H1 (cell line): ENCODE measurements at regions not wholly inside any gene's neighbourhood (a gene's known extent, or its start where the extent isn't known, plus 50 kb on each side); places are given as distances from the start of the nearest gene placed in this dataset.

ENCODE experiments used
- CTCF ChIA-PET: fragments of 300-600 bp; sonication (Branson Sonifier 250); formaldehyde crosslinking; loops from one replicate; lab custom pipeline; 2021; ENCODE audit not compliant: partially characterized antibody; lab: Charles Lee
- POLR2A ChIA-PET: fragments of 300-600 bp; sonication (Branson Sonifier 250); formaldehyde crosslinking; loops from one replicate; lab custom pipeline; 2021; ENCODE audit warnings: inconsistent platforms; ENCODE audit not compliant: partially characterized antibody; lab: Charles Lee
- DNase-seq, 2 experiments: peaks; one replicate each; pipeline versions ENCODE4 v3.0.0 to v3.0.0-alpha.2; 2010 to 2022; ENCODE audit warnings: low spot score in 2 of 2, low read depth in 1 of 2, mixed read lengths in 1 of 2
- FAIRE-seq: peaks from 2 replicates; lab custom pipeline; 2011; peaks lifted over from hg19 to GRCh38; lab: Jason Lieb, UNC
- H2AFZ ChIP-seq: 2 replicates; pipeline ENCODE4 v1.8.1; 2012; ENCODE audit warnings: low read length, inconsistent platforms
- H2AK5ac ChIP-seq: 2 replicates; pipeline ENCODE4 v1.6.1; 2013; ENCODE audit warnings: low read depth, low read length
- H2BK120ac ChIP-seq: replicated peaks from 2 replicates; pipeline ENCODE3; 2013; ENCODE audit warnings: low read depth, low read length, inconsistent platforms
- H2BK12ac ChIP-seq: 2 replicates; pipeline ENCODE4 v1.6.1; 2013; ENCODE audit warnings: low read depth, low read length
- H2BK15ac ChIP-seq: 2 replicates; pipeline ENCODE4 v1.6.1; 2013; ENCODE audit warnings: low read length
- H2BK20ac ChIP-seq: 2 replicates; pipeline ENCODE4 v1.6.1; 2013; ENCODE audit warnings: low read length
- H2BK5ac ChIP-seq: 2 replicates; pipeline ENCODE4 v1.6.1; 2013; ENCODE audit warnings: low read depth, low read length
- H3K14ac ChIP-seq: 2 replicates; pipeline ENCODE4 v1.6.1; 2013; ENCODE audit warnings: inconsistent platforms; ENCODE audit not compliant: insufficient read length
- H3K18ac ChIP-seq: 2 replicates; pipeline ENCODE4 v1.6.1; 2013; ENCODE audit warnings: low read length; ENCODE audit errors: extremely low read depth
- H3K23ac ChIP-seq: 2 replicates; pipeline ENCODE4 v1.6.1; 2013; ENCODE audit warnings: inconsistent platforms; ENCODE audit not compliant: insufficient read length
- H3K23me2 ChIP-seq: 2 replicates; pipeline ENCODE4 v1.6.1; 2013; ENCODE audit warnings: low read depth, low read length
- H3K27ac ChIP-seq: 2 replicates; pipeline ENCODE4 v1.6.1; 2011; ENCODE audit warnings: low read depth, low read length, inconsistent platforms
- H3K27me3 ChIP-seq, 4 experiments: replicated peaks in 1 of 4; 1 replicate in 1 of 4; 2 replicates in 3 of 4; pipeline versions ENCODE4 v1.6.1 to v1.8.1; 2011 to 2013; ENCODE audit warnings: low read length in 3 of 4, mild to moderate bottlenecking in 3 of 4, inconsistent platforms in 2 of 4, mixed read lengths in 2 of 4, moderate library complexity in 1 of 4; ENCODE audit not compliant: control insufficient read depth in 3 of 4, insufficient read depth in 3 of 4; ENCODE audit errors: extremely low read depth in 1 of 4
- H3K36me3 ChIP-seq, 4 experiments: 2 replicates each; pipeline versions ENCODE4 v1.6.1 to v1.8.1; 2011 to 2013; ENCODE audit warnings: mild to moderate bottlenecking in 4 of 4, low read length in 3 of 4, moderate library complexity in 2 of 4, control low read depth in 1 of 4, inconsistent platforms in 1 of 4; ENCODE audit not compliant: insufficient read depth in 4 of 4, control insufficient read depth in 2 of 4
- H3K4ac ChIP-seq: replicated peaks from 2 replicates; pipeline ENCODE3; 2013; ENCODE audit warnings: low read length, low read depth, mixed read lengths, inconsistent platforms; ENCODE audit not compliant: insufficient read length
- H3K4me1 ChIP-seq, 4 experiments: replicated peaks in 1 of 4; 1 replicate in 1 of 4; 2 replicates in 3 of 4; pipeline versions ENCODE4 v1.6.1 to v1.8.1; 2011 to 2013; ENCODE audit warnings: low read length in 3 of 4, inconsistent platforms in 2 of 4, mixed read lengths in 1 of 4; ENCODE audit not compliant: insufficient read depth in 4 of 4, control insufficient read depth in 3 of 4
- H3K4me2 ChIP-seq, 2 experiments: 2 replicates each; pipeline versions ENCODE4 v1.6.1 to v1.8.1; 2011 to 2013; ENCODE audit warnings: low read depth in 2 of 2, low read length in 2 of 2, control low read depth in 1 of 2, inconsistent platforms in 1 of 2, mild to moderate bottlenecking in 1 of 2; ENCODE audit not compliant: insufficient read depth in 1 of 2
- H3K4me3 ChIP-seq, 4 experiments: fragments of 200-600, 300-600 bp in 1 of 4; sonication (generic), shearing (Covaris generic), sonication (Bioruptor Twin) in 1 of 4; 2 replicates each; pipeline versions ENCODE4 v1.5.1 to v1.8.1; 2011 to 2016; ENCODE audit warnings: low read length in 4 of 4, low read depth in 3 of 4, control low read depth in 2 of 4, inconsistent platforms in 2 of 4, mild to moderate bottlenecking in 2 of 4, mixed read lengths in 1 of 4, moderate library complexity in 1 of 4; ENCODE audit not compliant: insufficient read depth in 2 of 4; ENCODE audit errors: extremely low read depth in 1 of 4
- H3K56ac ChIP-seq: replicated peaks from 2 replicates; pipeline ENCODE3; 2013; ENCODE audit warnings: low read depth, mild to moderate bottlenecking, mixed read lengths, low read length, inconsistent platforms; ENCODE audit not compliant: insufficient read length
- H3K79me1 ChIP-seq: 2 replicates; pipeline ENCODE4 v1.6.1; 2013; ENCODE audit warnings: low read depth, low read length, control low read depth
- H3K79me2 ChIP-seq, 2 experiments: 2 replicates each; pipeline versions ENCODE4 v1.6.1 to v1.8.1; 2012 to 2013; ENCODE audit warnings: low read length in 2 of 2, mild to moderate bottlenecking in 2 of 2, inconsistent platforms in 1 of 2; ENCODE audit not compliant: insufficient read depth in 2 of 2, control insufficient read depth in 1 of 2
- H3K9ac ChIP-seq, 4 experiments: replicated peaks in 1 of 4; 1 replicate in 1 of 4; 2 replicates in 3 of 4; pipeline versions ENCODE4 v1.6.1 to v1.8.1; 2011 to 2013; ENCODE audit warnings: low read depth in 3 of 4, low read length in 3 of 4, control low read depth in 2 of 4, mild to moderate bottlenecking in 2 of 4, moderate library complexity in 2 of 4, inconsistent platforms in 1 of 4; ENCODE audit errors: extremely low read depth in 1 of 4
- H3K9me3 ChIP-seq, 2 experiments: 2 replicates each; pipeline versions ENCODE4 v1.6.1 to v1.8.1; 2012 to 2013; ENCODE audit warnings: mild to moderate bottlenecking in 2 of 2, moderate library complexity in 2 of 2, control low read depth in 1 of 2, inconsistent platforms in 1 of 2, low read depth in 1 of 2, low read length in 1 of 2, mixed read lengths in 1 of 2; ENCODE audit not compliant: insufficient read depth in 2 of 2
- H4K20me1 ChIP-seq, 2 experiments: replicated peaks in 1 of 2; 2 replicates each; pipeline versions ENCODE3 to v1.8.1; 2011 to 2013; ENCODE audit warnings: inconsistent platforms in 2 of 2, low read length in 2 of 2, mild to moderate bottlenecking in 1 of 2; ENCODE audit not compliant: insufficient read depth in 2 of 2, control insufficient read depth in 1 of 2
- H4K5ac ChIP-seq: 2 replicates; pipeline ENCODE4 v1.6.1; 2013; ENCODE audit warnings: low read length, low read depth, mixed read lengths, inconsistent platforms; ENCODE audit not compliant: insufficient read length
- H4K8ac ChIP-seq: 2 replicates; pipeline ENCODE4 v1.8.0; 2013; ENCODE audit warnings: mild to moderate bottlenecking, moderate library complexity, low read length, inconsistent platforms; ENCODE audit not compliant: insufficient read depth; ENCODE audit errors: extremely low read depth
- H4K91ac ChIP-seq: replicated peaks from 2 replicates; pipeline ENCODE3; 2013; ENCODE audit warnings: low read length, mixed read lengths, inconsistent platforms; ENCODE audit not compliant: insufficient read length
- WGBS, 2 experiments: shearing (Covaris generic) in 1 of 2; methylation state at CpG; one replicate each; pipeline versions ENCODE4 v1.1.6 to v1.1.7; 2013 to 2015; ENCODE audit warnings: low lambda C conversion rate in 2 of 2, mixed read lengths in 2 of 2, inconsistent platforms in 1 of 2, low coverage in 1 of 2, missing lambda C conversion rate in 1 of 2; ENCODE audit not compliant: insufficient replicate concordance in 2 of 2, insufficient coverage in 1 of 2, insufficient read length in 1 of 2; ENCODE audit errors: extremely low coverage in 1 of 2, missing lambda C conversion rate in 1 of 2; 5-methylcytosine and 5-hydroxymethylcytosine counted together

DNA sequence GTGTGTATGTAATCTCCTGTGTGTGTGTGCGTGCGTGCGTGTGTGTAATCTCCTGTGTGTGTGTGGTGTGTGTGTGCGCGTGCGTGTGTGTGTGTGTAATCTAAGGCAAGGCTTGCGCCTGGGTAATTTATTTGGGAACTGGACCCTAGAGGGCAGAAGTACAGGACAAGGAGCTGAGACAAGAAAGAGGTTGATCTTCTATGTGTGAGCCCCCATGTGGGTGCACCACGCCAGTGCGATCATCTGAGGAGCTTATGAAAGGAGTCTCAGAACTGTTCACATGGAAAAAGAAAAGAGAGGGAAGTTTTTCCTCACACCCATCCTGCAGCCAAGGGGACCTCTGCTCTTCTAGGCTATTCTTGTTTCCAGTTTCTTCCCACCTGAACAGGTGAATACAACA, 220.1 kb upstream of the GGTLC1 start:
- Histone ChIP-seq H3K14ac (no peak overlapping the region), H4K91ac (no peak overlapping the region), H3K4me1 (peaks cover 0 to 18% (median 5%) of the 10 kb centered on the region in 4 experiments; a peak in 5 of 7 replicates), H2BK12ac (0 out of 2 replicates have a peak overlapping the region, but pooled peaks have one; percentile 80), H2AK5ac (peak overlapping the region; percentile 95; the same call in 1 of the 2 replicates), H4K20me1 (peaks cover 0 to 2% of the 10 kb centered on the region in 2 experiments), H2BK20ac (no peak overlapping the region), H3K4me3 (no peak overlapping the region), H3K18ac (no peak overlapping the region), H3K23me2 (peaks cover 8% of the 10 kb centered on the region; the same call in 1 of the 2 replicates), H3K79me1 (no peaks in the 10 kb centered on the region), H3K23ac (no peak overlapping the region), H3K4me2 (no peak overlapping the region), H3K9ac (no peak overlapping the region), H2BK5ac (no peak overlapping the region), H2BK15ac (no peak overlapping the region), H4K5ac (no peak overlapping the region), H3K79me2 (no peaks in the 10 kb centered on the region), H4K8ac (0 out of 2 replicates have a peak overlapping the region, but pooled peaks have one; percentile 43), H3K4ac (no peak overlapping the region), H3K9me3 (no peaks in the 10 kb centered on the region; a peak in 1 of 4 replicates), H3K56ac (peak overlapping the region; percentile 73), H3K27me3 (no peaks in the 10 kb centered on the region), H2BK120ac (no peak overlapping the region), H3K27ac (no peak overlapping the region), H2AFZ (no peak overlapping the region), H3K36me3 (no peaks in the 10 kb centered on the region)
- ChIA-PET CTCF (interaction anchor here (0.5 to 2.0 kb wide), 45 partner anchors 8 to 991 kb away, joined by 3 to 14 read pairs (median 3); no protein-coding TSS in a partner anchor), POLR2A (no interaction called here)
- DNase-seq (peak in 1 of 2 experiments; percentile 55), FAIRE-seq (peak; percentile 88)
- WGBS, 2 experiments: 87% methylated on average over 9 of the region's 9 CpGs; no CpG with 5 or more reads in 1 of the 2 experiments
